ENCODE measurements at regions not wholly inside any gene's neighbourhood (a gene's known extent, or its start where the extent isn't known, plus 50 kb on each side); places are given as distances from the start of the nearest gene placed in this dataset.

DNA sequence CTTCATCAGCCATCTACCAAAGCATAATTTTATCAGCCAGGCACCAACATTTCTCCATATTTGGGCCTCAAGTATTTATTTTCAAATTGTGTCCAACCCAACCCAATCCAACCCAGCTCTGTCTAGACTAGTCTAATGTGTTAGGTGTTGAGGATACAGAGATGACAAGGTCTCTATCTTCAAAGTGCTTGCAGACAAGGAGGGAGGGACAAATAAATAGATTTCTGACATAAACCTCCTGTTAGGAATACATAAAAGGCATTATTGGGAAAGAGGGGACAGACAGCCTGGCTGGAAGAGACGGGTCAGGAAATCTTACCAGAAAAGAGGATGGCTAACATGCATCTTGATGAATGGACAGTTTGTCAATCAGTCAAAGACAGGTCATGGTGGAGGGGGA lies 115.4 kb upstream of the RPS6KA3 start:
- DNase-seq (ENCODE audit: low read depth in 2 of 2), result no peak

DNA sequence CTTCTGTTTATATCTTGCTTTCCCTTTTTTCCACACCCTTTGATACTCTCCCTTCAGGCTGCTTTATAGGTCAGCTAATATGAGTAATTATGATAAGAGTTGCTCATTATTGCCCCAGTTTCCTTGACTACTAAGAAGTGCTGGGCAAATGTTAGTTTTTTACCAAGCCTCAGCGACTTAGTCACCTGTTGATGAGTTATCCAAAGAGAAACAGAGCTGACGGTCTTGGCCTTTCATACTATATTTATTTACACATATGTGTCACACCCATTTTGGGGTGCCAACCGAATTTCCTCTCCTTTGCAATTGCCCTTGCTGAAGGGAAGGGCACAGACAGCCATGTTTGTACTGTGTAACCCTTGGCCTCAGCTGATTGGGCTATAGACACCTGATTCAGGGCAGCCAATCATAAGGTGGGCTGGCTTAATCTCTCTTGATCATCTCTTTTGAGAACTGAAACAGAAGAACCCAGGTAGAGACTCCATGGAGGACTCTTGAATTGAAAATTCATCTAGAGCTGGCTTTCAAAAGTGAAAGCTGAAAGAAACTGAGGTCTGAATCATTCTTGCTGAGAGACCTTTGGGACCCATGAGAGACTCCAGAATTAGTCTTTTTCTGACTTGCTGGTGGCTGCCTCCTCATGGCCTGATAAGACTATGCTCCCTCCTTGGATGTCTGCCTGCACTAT lies 111.7 kb upstream of the RPS6KA3 start:
- DNase-seq (ENCODE audit: low read depth in 2 of 2), result no peak

DNA sequence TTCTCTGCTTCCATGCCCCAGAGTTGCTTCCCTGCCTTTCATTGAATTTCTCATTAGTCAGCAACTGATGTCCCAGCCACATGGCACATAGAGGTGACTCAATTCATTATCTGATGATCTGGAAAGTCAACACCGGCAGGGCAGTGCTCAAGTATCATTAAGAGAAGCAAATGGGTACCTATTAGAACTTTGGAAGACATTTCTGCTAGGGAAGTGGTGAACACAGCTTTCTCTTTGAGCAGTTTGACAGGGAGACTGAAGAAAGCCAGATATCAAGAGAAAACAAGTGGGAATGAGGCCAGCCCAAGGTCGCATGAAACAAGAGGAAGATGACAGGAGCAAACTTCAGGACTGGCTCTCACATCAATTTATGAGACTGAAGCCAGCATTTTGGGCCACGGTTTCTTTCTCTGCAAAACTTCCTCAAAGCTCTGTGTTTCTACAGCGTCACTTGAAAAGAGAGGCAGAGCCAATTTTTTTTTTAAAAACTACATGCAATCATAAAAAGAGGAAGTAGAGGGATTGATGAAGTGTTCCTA lies 108.3 kb upstream of the RPS6KA3 start:
- no peak for DNase-seq (ENCODE audit: low read depth in 2 of 2)

DNA sequence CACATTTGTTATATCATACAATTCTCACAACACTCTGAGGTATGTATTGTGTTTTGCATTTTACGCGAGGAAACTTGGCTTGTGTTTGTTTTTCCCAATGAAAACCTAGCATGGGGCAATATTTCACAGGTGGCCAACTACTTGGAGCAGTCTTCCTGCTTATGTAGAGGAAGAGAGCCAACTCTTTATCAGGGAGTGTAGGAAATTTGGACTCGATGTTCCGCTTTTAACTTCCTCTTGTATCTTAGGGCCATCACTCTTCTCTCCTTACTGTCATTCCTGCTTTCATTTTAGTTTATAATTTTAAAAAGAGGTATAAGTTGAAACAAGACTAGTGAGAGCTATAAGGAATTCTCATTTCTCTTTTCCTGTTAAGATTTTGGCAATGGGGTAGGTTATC lies 107.7 kb upstream of the RPS6KA3 start:
- no peak for DNase-seq (ENCODE audit: low read depth in 2 of 2)

DNA sequence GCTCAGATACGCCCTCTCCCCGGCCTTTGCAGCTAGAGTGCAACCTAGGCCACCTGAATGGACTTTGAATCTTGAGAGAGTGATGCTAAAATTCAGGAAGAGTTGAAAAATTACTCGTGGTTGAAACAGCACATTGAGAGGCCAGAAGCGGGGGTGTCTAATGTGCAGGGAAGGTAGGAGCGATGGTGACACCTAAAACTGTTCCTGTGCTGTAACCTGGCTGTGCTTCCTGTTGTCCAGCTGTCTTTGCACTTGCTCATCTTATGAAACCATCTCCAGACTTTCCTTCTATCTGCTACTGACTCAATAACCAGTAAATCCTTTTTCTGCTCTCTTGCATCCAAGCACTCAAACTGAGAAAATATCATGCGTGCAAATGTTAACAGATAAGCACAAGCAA lies 106.4 kb upstream of the RPS6KA3 start:
- no peak for DNase-seq (ENCODE audit: low read depth in 2 of 2)

DNA sequence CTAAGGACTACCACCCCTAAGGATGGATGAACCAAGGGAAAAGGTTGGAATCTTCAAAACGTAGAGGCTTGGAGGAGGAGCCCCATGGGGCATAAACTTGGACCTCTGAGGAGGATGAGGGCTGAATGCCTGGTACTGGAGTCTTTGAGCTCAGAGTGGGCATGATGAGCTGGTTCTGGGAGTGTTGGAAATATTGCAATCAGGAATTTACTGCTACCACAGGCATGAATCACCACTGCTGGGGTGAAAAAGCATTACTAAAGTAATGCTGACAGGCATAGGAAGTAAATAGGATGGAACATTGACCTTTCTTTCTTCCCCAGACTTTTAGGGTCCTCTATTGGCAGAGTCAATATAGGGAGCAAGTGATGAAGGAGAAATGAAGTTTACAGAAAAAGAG lies 105.8 kb upstream of the RPS6KA3 start:
- no peak for DNase-seq (ENCODE audit: low read depth in 2 of 2)

DNA sequence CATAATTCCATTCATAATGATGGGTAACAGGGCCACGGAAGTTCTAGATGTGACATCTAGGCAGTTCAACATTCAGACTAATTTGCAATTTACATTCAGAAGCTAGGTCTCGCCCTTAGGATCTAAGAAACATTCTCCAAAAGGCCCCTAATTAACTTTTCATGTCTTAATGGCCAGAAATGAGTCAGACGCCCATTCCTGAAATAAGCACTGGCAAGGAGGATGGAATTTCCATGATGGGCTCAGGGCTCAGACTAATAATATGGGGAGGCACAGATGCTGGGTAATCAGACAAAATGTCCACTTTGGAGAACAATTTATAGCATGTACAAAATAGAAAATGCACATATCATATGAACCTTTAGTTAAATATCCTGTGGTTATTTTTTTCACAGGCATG lies 102.8 kb upstream of the RPS6KA3 start:
- no peak for DNase-seq (ENCODE audit: low read depth in 2 of 2)

DNA sequence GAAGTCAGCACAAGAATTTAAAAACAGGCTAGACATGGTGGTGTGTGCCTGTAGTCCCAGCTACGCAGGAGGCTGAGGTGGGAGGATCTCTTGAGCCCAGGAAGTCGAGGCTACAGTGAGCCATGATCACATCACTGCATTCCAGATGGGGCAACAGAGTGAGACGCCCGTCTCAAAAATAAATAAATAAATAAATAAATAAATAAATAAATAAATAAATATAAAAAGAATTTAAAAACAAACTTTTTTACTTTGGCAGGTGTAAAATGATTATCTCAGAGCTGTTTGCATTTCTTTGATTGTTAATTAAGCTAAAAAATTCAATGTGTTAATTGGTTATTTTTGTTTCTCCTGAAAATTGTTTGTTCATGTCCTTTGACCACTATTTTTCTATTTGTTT lies 97.5 kb upstream of the RPS6KA3 start:
- no peak for DNase-seq (ENCODE audit: low read depth in 2 of 2)

DNA sequence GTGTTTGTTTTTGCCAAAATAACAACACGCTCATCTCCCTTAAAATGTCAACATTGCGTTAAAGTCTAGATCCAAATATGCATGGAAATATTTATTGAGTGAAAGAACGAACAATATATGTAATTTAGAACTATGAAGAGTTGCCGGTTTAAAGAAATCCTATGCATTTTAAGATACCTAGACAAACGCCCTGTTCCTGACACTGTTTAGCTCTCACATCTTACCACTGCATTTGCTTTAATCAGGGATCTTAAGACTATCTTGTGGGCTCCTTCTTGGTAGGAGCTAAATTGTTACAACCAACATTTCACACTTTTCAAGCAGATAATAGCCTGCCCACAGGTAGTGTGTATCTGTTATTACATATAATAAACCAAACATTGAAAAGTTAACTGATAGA lies 96.6 kb upstream of the RPS6KA3 start:
- DNase-seq (ENCODE audit: low read depth in 2 of 2), result no peak

DNA sequence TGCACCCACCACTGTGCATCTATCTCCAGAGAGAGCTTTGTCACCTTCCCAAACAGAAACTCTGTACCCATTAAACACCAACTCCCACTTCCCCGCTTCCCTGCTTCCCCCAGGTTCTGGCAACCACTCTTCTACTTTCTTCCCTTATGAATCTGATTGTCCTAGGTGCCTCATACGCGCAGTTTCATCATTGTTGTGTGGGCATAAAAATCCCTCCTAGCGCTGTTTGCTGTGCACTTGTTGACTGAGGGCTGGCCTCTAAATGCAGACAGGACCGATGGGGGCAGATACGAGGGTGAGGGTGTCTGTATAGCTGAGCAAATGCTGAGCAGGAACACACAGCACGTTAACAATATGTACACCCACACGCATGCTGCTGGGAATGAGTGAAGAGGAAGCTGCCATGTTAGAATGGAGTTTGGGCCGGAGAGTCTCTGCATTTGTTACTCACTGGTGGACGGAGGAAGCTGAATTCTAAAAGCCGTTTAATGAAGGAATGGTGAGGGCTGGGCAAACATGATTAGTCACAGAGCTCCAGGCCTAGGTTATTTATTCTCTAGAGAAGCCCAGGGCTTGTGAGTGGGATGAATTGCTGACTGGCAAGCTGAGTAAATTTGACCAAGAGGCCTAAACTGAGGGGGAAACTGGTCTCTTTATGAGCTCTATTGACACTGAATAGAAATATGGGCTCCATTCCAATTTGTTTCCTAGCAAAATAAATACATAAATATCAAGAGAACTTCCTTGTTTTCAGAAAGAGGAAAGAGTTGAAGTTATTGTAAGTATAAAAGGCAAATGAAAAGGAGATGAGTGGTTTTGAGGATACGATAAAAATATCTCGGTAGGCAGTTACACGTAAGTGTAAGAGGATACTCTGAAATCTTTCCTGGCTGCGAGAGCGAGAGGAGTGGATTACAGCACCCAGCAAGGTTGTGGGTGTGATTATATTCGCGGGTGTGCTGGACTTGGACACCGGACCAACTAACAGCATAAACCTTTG lies 95.9 kb upstream of the RPS6KA3 start:
- no peak for DNase-seq (ENCODE audit: low read depth in 2 of 2)

DNA sequence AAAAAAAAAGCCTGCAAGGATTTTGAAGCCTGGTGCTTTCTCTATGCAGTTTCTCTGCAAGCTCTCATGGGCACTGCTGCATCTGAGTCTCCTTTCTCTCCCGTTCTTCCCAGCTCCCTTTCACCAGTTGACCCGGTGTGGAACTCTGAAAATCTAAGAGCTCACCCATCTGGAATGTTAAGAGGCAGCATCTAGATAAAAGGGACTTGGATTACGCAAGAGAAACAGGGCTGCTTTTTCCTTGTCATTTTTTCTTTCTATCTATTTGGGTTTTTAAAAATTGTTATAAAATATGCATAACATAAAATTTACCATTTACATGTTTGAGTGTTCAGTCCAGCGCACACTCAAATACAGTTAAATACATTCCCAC lies 95.2 kb upstream of the RPS6KA3 start:
- peak; percentile 28 to 37 for DNase-seq (ENCODE audit: low read depth in 2 of 2)

DNA sequence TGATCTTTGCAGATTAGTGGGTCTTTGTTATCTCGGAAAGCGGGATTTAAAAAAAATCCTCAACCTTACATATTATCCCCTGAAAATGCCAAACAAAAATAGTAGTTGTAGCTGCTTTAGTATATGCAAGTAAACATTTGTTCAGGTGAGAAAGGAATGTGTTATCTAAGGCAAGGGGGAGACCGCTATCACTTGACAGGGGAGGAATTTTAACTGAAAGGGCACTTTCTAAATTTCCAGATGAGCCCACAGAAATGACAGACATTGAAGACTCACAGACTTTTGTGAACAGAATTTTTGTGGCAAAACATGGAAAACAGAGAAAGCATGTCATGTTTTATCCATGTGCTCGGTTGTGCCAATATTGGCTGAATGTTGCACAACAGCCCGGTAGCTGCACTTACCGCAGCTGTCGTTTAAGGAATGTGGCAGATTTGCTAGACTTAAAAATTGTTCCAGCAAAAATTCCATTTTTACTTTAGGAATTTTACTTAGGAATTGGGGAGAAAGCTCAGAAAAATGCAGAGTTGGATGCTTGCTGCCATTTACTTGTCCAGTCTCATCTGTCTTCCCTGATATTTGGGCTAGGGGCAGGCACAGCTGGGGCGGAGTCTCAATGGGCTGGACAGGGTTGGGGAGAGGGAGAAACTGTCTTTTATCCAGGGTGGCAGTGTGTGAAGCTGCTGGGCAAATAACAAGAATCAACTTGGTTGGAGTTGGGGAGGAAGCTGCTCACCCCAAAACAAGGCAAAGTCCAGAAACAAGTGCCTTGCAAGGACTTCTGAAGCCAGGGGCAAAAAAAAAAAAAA lies 94.6 kb upstream of the RPS6KA3 start:
- peak; percentile 49 to 50 for DNase-seq (ENCODE audit: low read depth in 2 of 2)

DNA sequence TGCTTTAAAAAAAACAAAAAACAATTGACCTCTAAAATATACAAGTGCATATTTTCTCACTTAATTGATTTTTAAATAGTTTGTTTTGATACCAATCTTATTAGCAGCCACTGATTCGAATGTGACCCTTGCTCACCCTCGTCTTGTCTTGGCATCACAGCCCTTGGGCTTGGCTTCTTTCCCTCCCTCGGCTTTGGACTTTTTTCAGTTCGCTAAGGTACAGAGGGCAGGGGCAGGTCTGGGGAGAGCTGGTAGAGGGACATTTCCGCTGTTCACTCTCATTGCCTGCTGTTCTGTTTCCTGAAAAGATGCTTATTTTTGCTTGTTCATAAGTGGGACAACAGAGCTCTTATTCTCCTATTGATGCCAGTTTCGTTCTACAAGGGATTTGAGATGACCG lies 88.5 kb upstream of the RPS6KA3 start:
- DNase-seq (ENCODE audit: low read depth in 2 of 2), result no peak

DNA sequence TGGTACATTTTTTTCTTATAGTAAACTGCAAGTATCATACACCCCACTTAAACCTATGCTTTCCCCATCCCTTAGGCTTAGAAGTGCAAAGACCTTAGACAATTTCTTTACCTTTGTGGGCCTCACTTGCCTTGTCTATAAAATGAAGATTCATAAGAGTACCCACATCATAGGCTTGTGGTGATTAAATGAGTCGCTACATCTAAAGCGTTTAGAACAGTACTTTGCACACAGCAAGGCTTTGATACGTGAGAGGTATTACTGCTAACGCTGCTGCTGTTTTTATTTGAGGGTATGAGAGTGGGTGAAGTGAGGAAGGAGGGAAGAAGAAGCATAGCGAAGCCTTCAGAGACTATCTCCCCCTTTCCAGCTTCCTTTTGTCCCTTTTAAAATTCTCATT lies 87.8 kb upstream of the RPS6KA3 start:
- DNase-seq (ENCODE audit: low read depth in 2 of 2), result no peak

DNA sequence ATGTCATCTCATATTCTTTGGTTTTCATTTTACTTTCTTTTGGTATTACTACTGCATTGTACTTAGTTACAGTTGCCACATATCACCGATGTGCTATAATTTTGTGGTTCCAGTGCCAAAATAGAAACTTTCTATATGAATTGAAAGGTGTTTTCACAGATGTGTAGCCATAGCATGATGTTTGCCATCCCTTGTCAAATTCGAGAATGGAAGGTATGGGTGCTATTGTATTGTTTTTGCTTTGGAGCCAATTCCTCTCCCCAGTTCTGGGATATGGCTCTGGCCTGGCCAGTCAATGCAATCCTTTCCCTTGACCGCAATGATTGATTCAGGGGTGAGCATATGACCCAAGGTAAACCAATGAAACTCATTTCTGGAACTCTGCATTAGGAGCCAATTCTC lies 86.2 kb upstream of the RPS6KA3 start:
- no peak for DNase-seq (ENCODE audit: low read depth in 2 of 2)

DNA sequence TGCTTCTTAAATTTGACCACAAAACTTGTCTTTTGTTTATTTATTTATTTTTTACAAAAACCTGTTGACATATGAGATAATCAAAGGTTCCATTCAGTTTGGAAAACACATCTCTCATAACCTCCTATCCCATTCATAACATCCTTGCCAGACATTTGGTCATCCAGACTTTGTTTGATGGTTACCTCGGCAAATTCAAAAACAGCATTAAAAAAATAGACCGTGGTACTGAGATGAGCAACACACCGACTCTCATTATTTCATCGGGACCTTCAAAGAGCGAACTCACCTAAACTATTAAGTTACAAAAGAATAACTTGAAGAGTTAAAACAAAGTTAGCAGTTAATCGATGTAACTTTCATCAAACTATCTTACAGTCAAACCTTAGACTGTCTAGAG lies 85.8 kb upstream of the RPS6KA3 start:
- no peak for DNase-seq (ENCODE audit: low read depth in 2 of 2)

DNA sequence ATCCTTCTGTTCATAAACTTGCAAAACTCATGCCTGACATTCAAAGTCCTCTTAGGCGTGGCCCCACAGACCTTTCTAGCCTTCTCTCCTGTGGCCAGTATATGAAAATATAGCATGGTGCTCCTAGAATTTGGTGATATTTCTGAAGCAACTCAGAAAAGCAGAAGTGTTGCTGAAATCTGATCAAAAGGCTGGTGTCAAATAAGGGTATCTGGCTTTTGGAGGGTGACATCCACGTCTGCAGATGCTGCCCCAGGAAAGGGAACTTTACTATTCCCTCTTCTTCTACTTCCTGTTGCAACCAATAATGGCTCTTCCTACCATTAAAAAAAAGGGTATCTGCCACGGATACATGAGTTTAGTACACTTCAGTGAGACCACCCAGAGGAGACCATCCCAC lies 83.9 kb upstream of the RPS6KA3 start:
- no peak for DNase-seq (ENCODE audit: low read depth in 2 of 2)

DNA sequence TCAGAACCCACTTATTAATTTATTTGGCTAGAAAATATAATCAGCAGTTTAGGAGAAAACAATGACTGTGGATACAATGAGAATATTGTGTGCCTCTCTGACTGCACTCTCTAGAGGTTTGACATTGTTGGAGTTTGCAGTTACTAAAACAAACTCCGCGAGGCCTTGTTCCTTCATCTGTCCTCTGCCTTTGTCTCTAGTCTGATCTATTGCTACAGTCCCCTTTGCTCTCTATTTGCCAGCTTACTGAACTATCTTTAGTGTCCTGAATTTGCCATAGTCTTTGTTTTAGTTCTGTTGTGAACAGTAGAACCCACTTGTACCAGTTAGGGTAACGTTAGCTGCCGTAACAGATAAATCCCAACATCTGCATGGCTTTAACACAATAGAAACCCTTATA lies 81.4 kb upstream of the RPS6KA3 start:
- DNase-seq (ENCODE audit: low read depth in 2 of 2), result no peak

DNA sequence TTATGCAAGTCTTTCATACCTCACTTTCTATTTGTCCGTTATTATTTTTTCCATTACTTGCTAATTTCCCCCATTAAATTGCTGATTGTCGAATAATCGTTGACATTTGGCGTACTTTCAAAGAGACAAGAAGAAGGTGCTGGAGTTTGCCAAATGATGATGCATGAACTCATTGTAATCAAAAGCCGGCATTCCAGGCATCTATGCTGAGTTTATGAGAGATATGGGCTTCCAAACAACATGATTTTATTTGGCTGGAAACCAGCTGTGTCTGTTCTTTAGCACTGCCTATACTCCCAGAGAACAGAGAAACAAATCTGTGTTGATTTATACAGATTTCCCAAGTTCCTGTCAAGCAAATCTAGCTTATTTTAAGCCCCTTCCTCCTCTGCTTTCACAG lies 80.8 kb upstream of the RPS6KA3 start:
- no peak for DNase-seq (ENCODE audit: low read depth in 2 of 2)

DNA sequence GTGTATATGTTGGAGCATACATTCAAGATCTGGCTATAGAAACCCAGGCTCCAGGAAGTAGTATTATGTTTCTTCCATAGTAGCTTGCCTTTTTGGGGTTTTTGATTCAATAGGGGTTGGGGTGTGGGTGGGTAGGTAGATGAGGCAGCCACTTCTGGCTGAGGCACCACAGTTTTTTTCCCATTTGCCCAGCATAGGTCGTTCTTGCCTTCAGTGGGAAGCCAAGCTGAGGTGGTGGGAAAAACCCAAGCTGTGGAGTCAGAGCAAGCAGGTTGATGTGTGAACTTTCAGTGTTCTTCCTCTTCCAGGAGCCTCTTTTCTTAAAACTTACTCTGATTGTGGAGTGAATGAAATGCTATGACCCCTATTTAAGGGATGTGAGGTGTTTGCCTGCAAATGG lies 67.0 kb upstream of the RPS6KA3 start:
- DNase-seq (ENCODE audit: low read depth in 2 of 2), result no peak

DNA sequence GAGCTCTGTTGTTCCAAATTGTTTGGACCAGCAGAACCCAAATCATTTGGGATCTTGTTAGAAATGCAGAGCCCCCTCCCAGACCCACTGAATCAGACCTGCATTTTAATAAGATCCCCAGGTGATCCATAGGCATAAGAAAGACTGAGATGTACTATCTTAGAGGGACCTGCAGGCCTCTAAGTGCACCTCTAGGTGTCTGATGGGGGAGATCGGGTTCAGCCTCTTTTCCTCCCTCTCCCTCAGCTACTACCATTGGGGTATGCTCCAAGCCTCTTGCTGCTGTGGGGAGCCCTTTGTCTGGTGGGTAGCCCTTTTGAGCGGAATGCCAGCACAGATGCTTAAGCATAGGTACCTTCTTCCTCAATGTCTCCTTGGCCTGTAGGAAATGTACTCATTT lies 63.8 kb upstream of the RPS6KA3 start:
- no peak for DNase-seq (ENCODE audit: low read depth in 2 of 2)

DNA sequence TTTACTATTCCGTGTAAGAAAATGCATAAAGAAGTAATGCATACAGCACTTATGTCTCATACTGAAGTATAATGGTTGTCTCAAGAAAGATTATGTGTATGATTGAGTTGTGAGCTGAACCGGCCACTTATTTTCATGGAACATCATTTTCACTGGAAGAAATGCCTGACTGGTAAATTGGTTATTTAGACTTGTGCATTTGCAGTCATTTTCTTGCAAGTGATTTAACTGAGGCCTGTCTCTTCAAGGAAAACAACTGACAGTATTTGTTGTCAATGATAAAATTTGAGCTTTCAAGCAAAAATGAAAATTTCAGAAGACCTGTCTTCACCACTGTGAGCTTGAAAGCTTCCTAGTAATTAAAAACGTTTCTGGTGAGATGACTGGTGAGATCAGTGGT lies 62.7 kb upstream of the RPS6KA3 start:
- no peak for DNase-seq (ENCODE audit: low read depth in 2 of 2)
